ENCODE measurements at regions not wholly inside any gene's neighbourhood (a gene's known extent, or its start where the extent isn't known, plus 50 kb on each side); places are given as distances from the start of the nearest gene placed in this dataset.

- H3K36me3 ChIP-seq (ENCODE audit: insufficient read depth, low read length) = no peaks in the 10 kb centered on the region
- TF ChIP-seq SMC3 (conservative IDR thresholded peaks at IDR 0.05; ENCODE audit: poor library complexity) (no peak), EP300 (conservative IDR thresholded peaks at IDR 0.05; ENCODE audit: poor library complexity, severe bottlenecking) (no peak), RAD21 (conservative IDR thresholded peaks at IDR 0.05) (no peak), POLR2AphosphoS5 (IDR thresholded peaks at IDR 0.05) (no peak), EZH2 (IDR thresholded peaks at IDR 0.05; ENCODE audit: borderline replicate concordance, insufficient read depth, low read length, poor library complexity, severe bottlenecking) (no peak), CTCF (IDR thresholded peaks at IDR 0.05; ENCODE audit: poor library complexity, severe bottlenecking) (no peak), MXI1 (conservative IDR thresholded peaks at IDR 0.05; ENCODE audit: poor library complexity, severe bottlenecking) (no peak), TAF1 (IDR thresholded peaks at IDR 0.05; ENCODE audit: low read depth) (no peak), REST (IDR thresholded peaks at IDR 0.05; ENCODE audit: borderline replicate concordance) (no peak)
Measured at GRCh38 chr14:76293221-76293620, 82.7 kb upstream of the ESRRB start.

DNA sequence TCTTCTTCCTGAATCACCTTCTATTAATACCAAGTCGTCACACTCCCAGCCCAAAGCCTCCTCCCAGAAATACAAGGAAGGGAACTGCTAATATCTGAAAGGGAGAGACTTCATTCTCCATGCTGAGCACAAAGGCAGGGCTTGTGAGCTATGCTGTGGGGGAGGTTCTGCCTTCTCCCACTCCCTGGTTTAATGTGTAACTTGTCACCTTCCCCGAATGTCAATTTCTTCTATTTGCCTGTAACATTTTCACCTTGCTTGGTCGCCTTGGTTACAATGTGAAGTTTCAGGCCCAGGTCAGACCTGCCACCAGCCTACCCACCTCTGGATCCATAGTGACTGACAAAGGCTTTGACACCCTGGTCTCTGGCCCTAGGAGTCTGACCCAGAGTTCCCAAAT lies 82.0 kb upstream of the ESRRB start:
- Histone ChIP-seq H4K20me1 (ENCODE audit: insufficient read depth) (no peaks in the 10 kb centered on the region), H3K9me3 (ENCODE audit: low read length) (no peaks in the 10 kb centered on the region), H3K27me3 (ENCODE audit: insufficient read depth, low read depth, low read length) (no peaks in the 10 kb centered on the region), H3K4me2 (ENCODE audit: low read length) (no peak overlapping the region), H3K9me2 (ENCODE audit: insufficient read depth, low read length) (no peaks in the 10 kb centered on the region), H3K79me2 (replicated peaks; ENCODE audit: insufficient read depth, low read length) (no peaks in the 10 kb centered on the region), H3K36me3 (ENCODE audit: insufficient read depth, low read length) (no peaks in the 10 kb centered on the region), H3K27ac (ENCODE audit: low read length) (no peak overlapping the region), H2AFZ (ENCODE audit: low read depth, low read length) (no peak overlapping the region), H3K4me3 (ENCODE audit: low read length) (no peak overlapping the region), H3K9ac (ENCODE audit: low read length) (no peak overlapping the region), H3F3A (ENCODE audit: insufficient read depth, low read length, poor library complexity, severe bottlenecking) (no peaks in the 10 kb centered on the region)
- TF ChIP-seq CTCF (IDR thresholded peaks at IDR 0.05; ENCODE audit: poor library complexity, severe bottlenecking) (no peak), EP300 (conservative IDR thresholded peaks at IDR 0.05; ENCODE audit: poor library complexity, severe bottlenecking) (no peak)

More at GRCh38 chr14:76293221-76293620, 82.7 kb upstream of the ESRRB start:
- Histone ChIP-seq H3F3A (ENCODE audit: insufficient read depth, low read length, poor library complexity, severe bottlenecking) (no peaks in the 10 kb centered on the region), H3K4me3 (ENCODE audit: low read length) (no peak overlapping the region), H3K9me3 (ENCODE audit: low read length) (no peaks in the 10 kb centered on the region), H3K9me2 (ENCODE audit: insufficient read depth, low read length) (no peaks in the 10 kb centered on the region), H3K27me3 (ENCODE audit: insufficient read depth, low read depth, low read length) (no peaks in the 10 kb centered on the region), H3K4me2 (ENCODE audit: low read length) (no peak overlapping the region), H3K9ac (ENCODE audit: low read length) (no peak overlapping the region), H4K20me1 (ENCODE audit: insufficient read depth) (no peaks in the 10 kb centered on the region), H3K27ac (ENCODE audit: low read length) (no peak overlapping the region), H2AFZ (ENCODE audit: low read depth, low read length) (no peak overlapping the region), H3K79me2 (replicated peaks; ENCODE audit: insufficient read depth, low read length) (no peaks in the 10 kb centered on the region)
